ENCODE measurements at regions not wholly inside any gene's neighbourhood (a gene's known extent, or its start where the extent isn't known, plus 50 kb on each side); places are given as distances from the start of the nearest gene placed in this dataset.

GRCh38 chr17:73711184-73711583, 66.9 kb upstream of the SDK2 start:
- DNase-seq (ENCODE audit: low spot score): peak; percentile 24
- TF ChIP-seq, protein P1, sequence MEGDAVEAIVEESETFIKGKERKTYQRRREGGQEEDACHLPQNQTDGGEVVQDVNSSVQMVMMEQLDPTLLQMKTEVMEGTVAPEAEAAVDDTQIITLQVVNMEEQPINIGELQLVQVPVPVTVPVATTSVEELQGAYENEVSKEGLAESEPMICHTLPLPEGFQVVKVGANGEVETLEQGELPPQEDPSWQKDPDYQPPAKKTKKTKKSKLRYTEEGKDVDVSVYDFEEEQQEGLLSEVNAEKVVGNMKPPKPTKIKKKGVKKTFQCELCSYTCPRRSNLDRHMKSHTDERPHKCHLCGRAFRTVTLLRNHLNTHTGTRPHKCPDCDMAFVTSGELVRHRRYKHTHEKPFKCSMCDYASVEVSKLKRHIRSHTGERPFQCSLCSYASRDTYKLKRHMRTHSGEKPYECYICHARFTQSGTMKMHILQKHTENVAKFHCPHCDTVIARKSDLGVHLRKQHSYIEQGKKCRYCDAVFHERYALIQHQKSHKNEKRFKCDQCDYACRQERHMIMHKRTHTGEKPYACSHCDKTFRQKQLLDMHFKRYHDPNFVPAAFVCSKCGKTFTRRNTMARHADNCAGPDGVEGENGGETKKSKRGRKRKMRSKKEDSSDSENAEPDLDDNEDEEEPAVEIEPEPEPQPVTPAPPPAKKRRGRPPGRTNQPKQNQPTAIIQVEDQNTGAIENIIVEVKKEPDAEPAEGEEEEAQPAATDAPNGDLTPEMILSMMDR (IDR thresholded peaks at IDR 0.05; ENCODE audit: extremely low read depth, insufficient read depth, missing control alignments): no peak
- in situ Hi-C loops (cut with MboI; ENCODE audit: low pct_unique_long_range_greater_than_20kb, low sequenced_read_pairs, unreplicated experiment): loop anchor here (10.0 kb wide), 1 partner anchor 286 kb away; no protein-coding TSS in a partner anchor

DNA sequence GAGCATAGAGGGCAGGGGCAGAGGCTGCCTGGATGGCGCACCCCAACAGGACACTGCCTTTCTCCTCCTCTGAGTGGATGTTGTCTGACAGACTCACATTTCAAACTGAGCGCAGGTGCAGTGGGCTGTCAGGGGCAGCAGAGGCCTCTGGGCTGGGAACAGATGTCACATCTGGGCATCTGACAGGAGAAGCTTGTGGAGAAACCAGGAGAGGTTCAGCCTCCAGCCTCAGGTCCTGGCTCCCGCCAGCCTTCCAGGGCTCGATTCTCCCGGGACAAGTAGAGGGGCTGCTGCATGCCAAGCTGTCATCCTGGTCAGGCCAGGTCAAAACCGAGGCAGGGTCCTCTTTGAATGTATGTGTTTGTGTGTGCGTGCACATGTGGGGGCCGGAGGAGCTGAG, 67.7 kb upstream of the SDK2 start:
- DNase-seq (ENCODE audit: low spot score): no peak
- in situ Hi-C loops (cut with MboI; ENCODE audit: low pct_unique_long_range_greater_than_20kb, low sequenced_read_pairs, unreplicated experiment): loop anchor here (10.0 kb wide), 1 partner anchor 287 kb away; no protein-coding TSS in a partner anchor
- TF ChIP-seq, protein P1 (IDR thresholded peaks at IDR 0.05; ENCODE audit: extremely low read depth, insufficient read depth, missing control alignments): no peak

- DNase-seq (ENCODE audit: low spot score): no peak
- in situ Hi-C loops (cut with MboI; ENCODE audit: low pct_unique_long_range_greater_than_20kb, low sequenced_read_pairs, unreplicated experiment): loop anchor here (10.0 kb wide), 1 partner anchor 288 kb away; no protein-coding TSS in a partner anchor
- TF ChIP-seq, protein P1 (IDR thresholded peaks at IDR 0.05; ENCODE audit: extremely low read depth, insufficient read depth, missing control alignments): no peak
These were observed 68.9 kb upstream of the SDK2 start for GRCh38 chr17:73713136-73713535.

- in situ Hi-C loops (cut with MboI; ENCODE audit: low pct_unique_long_range_greater_than_20kb, low sequenced_read_pairs, unreplicated experiment): loop anchor here (10.0 kb wide), 1 partner anchor 291 kb away; no protein-coding TSS in a partner anchor
These were observed 71.5 kb upstream of the SDK2 start for GRCh38 chr17:73715769-73716168.

DNA sequence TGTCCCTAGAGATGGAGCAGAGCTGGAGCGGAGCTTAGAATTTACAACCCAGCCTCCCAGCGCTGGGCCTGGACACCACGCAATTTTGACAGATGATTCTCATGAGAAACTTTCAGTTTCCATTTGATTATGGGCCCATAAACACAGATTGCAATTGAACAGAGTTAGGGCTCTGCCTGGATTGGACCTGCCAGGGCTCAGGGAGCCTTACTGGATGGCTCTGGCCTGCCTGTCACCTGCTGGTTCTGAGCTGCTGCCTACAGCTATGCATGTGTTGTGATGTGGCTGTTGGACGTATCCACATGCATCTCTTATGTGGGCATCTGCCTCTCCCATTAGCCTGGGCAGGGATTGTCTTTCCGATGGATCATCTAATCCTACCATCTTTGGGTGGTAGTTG, 73.4 kb upstream of the SDK2 start:
- in situ Hi-C loops (cut with MboI; ENCODE audit: low pct_unique_long_range_greater_than_20kb, low sequenced_read_pairs, unreplicated experiment): loop anchor here (10.0 kb wide), 1 partner anchor 293 kb away; no protein-coding TSS in a partner anchor
- TF ChIP-seq, protein P1 (IDR thresholded peaks at IDR 0.05; ENCODE audit: extremely low read depth, insufficient read depth, missing control alignments): no peak
- no peak for DNase-seq (ENCODE audit: low spot score)

More at GRCh38 chr17:73715769-73716168, 71.5 kb upstream of the SDK2 start:
- TF ChIP-seq, protein P1 (IDR thresholded peaks at IDR 0.05; ENCODE audit: extremely low read depth, insufficient read depth, missing control alignments): no peak
- DNase-seq (ENCODE audit: low spot score): no peak

DNA sequence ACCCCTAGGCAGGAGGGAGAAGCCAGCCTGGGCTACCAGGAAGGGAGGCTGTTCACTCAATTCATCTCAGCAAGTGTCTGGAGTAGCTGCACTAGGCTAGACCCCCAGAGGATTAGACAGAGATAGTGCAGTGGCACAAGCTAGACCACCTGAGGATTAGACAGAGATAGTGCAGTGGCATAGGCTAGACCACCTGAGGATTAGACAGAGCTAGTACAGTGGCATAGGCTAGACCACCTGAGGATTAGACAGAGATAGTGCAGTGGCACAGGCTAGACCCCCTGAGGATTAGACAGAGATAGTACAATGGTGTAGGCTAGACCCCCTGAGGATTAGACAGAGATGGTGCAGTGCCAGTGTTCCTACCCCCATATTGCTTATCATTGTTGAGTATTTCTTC, 74.1 kb upstream of the SDK2 start:
- in situ Hi-C loops (cut with MboI; ENCODE audit: low pct_unique_long_range_greater_than_20kb, low sequenced_read_pairs, unreplicated experiment): loop anchor here (10.0 kb wide), 1 partner anchor 294 kb away; no protein-coding TSS in a partner anchor
- DNase-seq (ENCODE audit: low spot score): no peak
- TF ChIP-seq, protein P1 (IDR thresholded peaks at IDR 0.05; ENCODE audit: extremely low read depth, insufficient read depth, missing control alignments): no peak

All from GM13977 (cell line).